Thyroid gland (tissue), 4 donors: ENCODE measurements at regions not wholly inside any gene's neighbourhood (a gene's known extent, or its start where the extent isn't known, plus 50 kb on each side); places are given as distances from the start of the nearest gene placed in this dataset.

Experiments
- DNase-seq, 2 donors: peaks; one replicate each; pipeline ENCODE4 v3.0.0-alpha.2; 2019
- H3K27ac ChIP-seq, 3 donors: fragments of 200-600 bp; sonication (generic); 1 replicate in 2 of 3; 2 replicates in 1 of 3; pipeline ENCODE4 v1.5.1; 2016 to 2019; ENCODE audit warnings: mild to moderate bottlenecking in 1 of 3, moderate library complexity in 1 of 3
- H3K27me3 ChIP-seq: fragments of 200-600 bp; sonication (generic); one replicate; pipeline ENCODE4 v1.5.1; 2019
- H3K36me3 ChIP-seq, 2 donors: fragments of 200-600 bp; sonication (generic); one replicate each; pipeline ENCODE4 v1.5.1; 2016 to 2019
- H3K4me1 ChIP-seq, 2 donors: fragments of 200-600 bp; sonication (generic); one replicate each; pipeline ENCODE4 v1.5.1; 2017 to 2019
- H3K4me3 ChIP-seq, 3 donors: fragments of 200-600 bp; sonication (generic); replicated peaks in 1 of 3; 1 replicate in 2 of 3; 2 replicates in 1 of 3; pipeline ENCODE4 v1.5.1; 2016; ENCODE audit warnings: mild to moderate bottlenecking in 1 of 3
- H3K9me3 ChIP-seq: fragments of 200-600 bp; sonication (generic); one replicate; pipeline ENCODE4 v1.5.1; 2017
- CTCF ChIP-seq, 6 experiments: fragments of 200-600 bp in 3 of 6; fragments of 450-650 bp in 3 of 6; sonication (generic) in 3 of 6; IDR thresholded peaks; one replicate each; pipeline ENCODE4 v1.5.1; 2016 to 2019; ENCODE audit warnings: antibody characterized with exemption in 6 of 6, mild to moderate bottlenecking in 2 of 6, inconsistent platforms in 1 of 6, moderate library complexity in 1 of 6
- POLR2A ChIP-seq, 2 donors: fragments of 450-650 bp; IDR thresholded peaks; one replicate each; pipeline ENCODE4 v1.6.1; 2017; ENCODE audit warnings: antibody characterized with exemption in 2 of 2, mild to moderate bottlenecking in 2 of 2, moderate library complexity in 1 of 2
- WGBS, 2 donors: methylation state at CpG; one replicate each; pipeline ENCODE4 v1.1.5; 2017; 5-methylcytosine and 5-hydroxymethylcytosine counted together
- intact Hi-C: fragments of 100-400 bp; cut with DNase I; formaldehyde crosslinking; loops from one replicate; pipeline ENCODE4 v1.15.1; 2023

GRCh38 chr19:31532034-31532433, 182.8 kb upstream of the TSHZ3 start:
- WGBS, 2 donors: 88 to 95% methylated on average over 8 of the region's 8 CpGs
- Histone ChIP-seq H3K4me1 (no peaks in the 10 kb centered on the region), H3K9me3 (no peaks in the 10 kb centered on the region), H3K4me3 (no peak overlapping the region), H3K27me3 (no peaks in the 10 kb centered on the region), H3K36me3 (no peaks in the 10 kb centered on the region), H3K27ac (no peak overlapping the region)
- intact Hi-C loops: no loop called here
- TF ChIP-seq CTCF (IDR thresholded peaks at IDR 0.05) (no peak), POLR2A (IDR thresholded peaks at IDR 0.05) (no peak)
- DNase-seq: no peak

GRCh38 chr19:31533114-31533513, 183.9 kb upstream of the TSHZ3 start:
- no peak overlapping the region for H3K4me3 ChIP-seq
- no peak overlapping the region for H3K27ac ChIP-seq
- no peaks in the 10 kb centered on the region for H3K4me1 ChIP-seq
- H3K9me3 ChIP-seq: no peaks in the 10 kb centered on the region
- no peaks in the 10 kb centered on the region for H3K27me3 ChIP-seq
- 85 to 100% methylated on average over 3 of the region's 3 CpGs for WGBS, 2 donors
- intact Hi-C loops: no loop called here
- no peaks in the 10 kb centered on the region for H3K36me3 ChIP-seq
- DNase-seq: no peak
- TF ChIP-seq CTCF (IDR thresholded peaks at IDR 0.05): no peak
- no peak for TF ChIP-seq POLR2A (IDR thresholded peaks at IDR 0.05)

- Histone ChIP-seq H3K4me3 (no peak overlapping the region), H3K4me1 (no peaks in the 10 kb centered on the region), H3K36me3 (no peaks in the 10 kb centered on the region), H3K9me3 (no peaks in the 10 kb centered on the region), H3K27ac (no peak overlapping the region), H3K27me3 (no peaks in the 10 kb centered on the region)
- no peak for TF ChIP-seq POLR2A (IDR thresholded peaks at IDR 0.05)
- no peak for TF ChIP-seq CTCF (IDR thresholded peaks at IDR 0.05)
- intact Hi-C loops: no loop called here
- no peak for DNase-seq
Measured at GRCh38 chr19:31534231-31534630, 185.0 kb upstream of the TSHZ3 start.

GRCh38 chr19:31534786-31535657, 185.8 kb upstream of the TSHZ3 start:
- Histone ChIP-seq H3K4me1 (no peaks in the 10 kb centered on the region), H3K36me3 (no peaks in the 10 kb centered on the region), H3K4me3 (no peak overlapping the region), H3K27ac (no peak overlapping the region), H3K9me3 (no peaks in the 10 kb centered on the region), H3K27me3 (no peaks in the 10 kb centered on the region)
- intact Hi-C loops: no loop called here
- DNase-seq: no peak
- 90 to 91% methylated on average over 17 of the region's 17 CpGs for WGBS, 2 donors
- TF ChIP-seq POLR2A (IDR thresholded peaks at IDR 0.05): no peak
- no peak for TF ChIP-seq CTCF (IDR thresholded peaks at IDR 0.05)

- no peaks in the 10 kb centered on the region for H3K4me1 ChIP-seq
- H3K9me3 ChIP-seq: no peaks in the 10 kb centered on the region
- DNase-seq: no peak
- TF ChIP-seq CTCF (IDR thresholded peaks at IDR 0.05): no peak
- TF ChIP-seq POLR2A (IDR thresholded peaks at IDR 0.05): no peak
- no peaks in the 10 kb centered on the region for H3K27me3 ChIP-seq
- 90 to 91% methylated on average over 8 of the region's 8 CpGs for WGBS, 2 donors
- H3K27ac ChIP-seq: no peak overlapping the region
- H3K36me3 ChIP-seq: no peaks in the 10 kb centered on the region
- no peak overlapping the region for H3K4me3 ChIP-seq
- intact Hi-C loops: no loop called here
Measured at GRCh38 chr19:31535691-31536460, 186.6 kb upstream of the TSHZ3 start.
